GM19238 (cell line): ENCODE measurements at regions not wholly inside any gene's neighbourhood (a gene's known extent, or its start where the extent isn't known, plus 50 kb on each side); places are given as distances from the start of the nearest gene placed in this dataset.
"Not testable (repeated sequence)": the region's sequence is repeated elsewhere in the genome, so short reads cannot be mapped to it uniquely, and the experiment has no call there.

Experiments
- DNase-seq: peaks from one replicate; pipeline ENCODE4 v3.0.0; 2011; ENCODE audit warnings: low spot score; ENCODE audit not compliant: insufficient read length

DNA sequence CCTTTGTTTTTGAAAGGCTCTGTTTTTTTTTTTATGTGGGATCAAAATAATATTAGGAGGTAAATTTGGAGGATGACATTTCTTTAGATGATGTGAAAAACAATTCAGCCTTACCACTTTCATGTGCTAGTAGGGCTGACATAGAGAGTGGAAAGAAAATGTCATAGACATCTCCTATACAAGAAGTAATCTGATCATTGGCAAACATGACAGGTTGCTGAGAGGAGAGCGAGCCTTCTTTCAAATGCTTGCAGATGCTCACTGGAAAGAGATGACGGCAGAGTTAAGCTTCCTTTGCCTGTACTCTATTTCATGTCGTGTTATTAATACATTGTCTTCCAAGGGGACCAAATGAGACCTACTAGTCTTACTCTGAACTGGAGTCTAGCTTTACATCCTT, 160.1 kb upstream of the DAP start:
- DNase-seq: no peak

- no peak for DNase-seq
Measured at GRCh38 chr5:10920400-10920799, 159.4 kb upstream of the DAP start.

GRCh38 chr5:10914741-10915480, 153.9 kb upstream of the DAP start:
- DNase-seq: no peak

- DNase-seq: no peak
Measured at GRCh38 chr5:10913841-10914240, 152.8 kb upstream of the DAP start.

DNA sequence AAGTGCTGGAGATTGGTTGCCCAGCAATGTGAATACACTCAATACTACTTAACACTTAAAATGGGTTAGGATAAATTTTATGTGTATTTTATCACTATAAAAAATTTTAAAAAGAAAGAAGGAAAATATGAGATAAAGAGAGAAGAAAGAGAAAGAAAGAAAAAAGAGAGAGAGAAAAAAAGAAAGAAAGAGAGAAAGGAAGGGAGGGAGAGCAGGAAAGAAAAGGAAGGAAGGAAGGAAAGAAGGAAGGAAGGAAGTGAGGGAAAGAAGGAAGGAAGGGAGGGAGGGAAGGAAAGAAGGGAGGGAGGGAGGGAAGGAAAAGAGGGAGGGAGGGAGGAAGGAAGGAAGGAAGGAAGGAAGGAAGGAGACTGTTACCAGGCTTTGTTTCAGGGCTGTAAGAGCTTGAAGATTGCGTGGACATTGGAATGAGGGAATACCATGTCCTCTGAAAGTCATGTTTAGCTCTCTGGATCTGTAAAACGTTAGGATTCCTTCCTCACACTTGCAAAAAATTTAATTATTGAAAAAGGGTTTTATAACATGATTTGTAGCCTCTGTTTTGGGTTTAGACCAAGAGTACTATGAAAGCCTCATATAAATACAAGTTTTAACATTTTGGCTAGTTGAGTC, 152.3 kb upstream of the DAP start:
- no peak for DNase-seq

GRCh38 chr5:10912435-10912834, 151.4 kb upstream of the DAP start:
- DNase-seq: no peak

- no peak for DNase-seq
Measured at GRCh38 chr5:10910261-10910660, 149.2 kb upstream of the DAP start.

GRCh38 chr5:10904862-10905432, 143.9 kb upstream of the DAP start:
- no peak for DNase-seq

DNA sequence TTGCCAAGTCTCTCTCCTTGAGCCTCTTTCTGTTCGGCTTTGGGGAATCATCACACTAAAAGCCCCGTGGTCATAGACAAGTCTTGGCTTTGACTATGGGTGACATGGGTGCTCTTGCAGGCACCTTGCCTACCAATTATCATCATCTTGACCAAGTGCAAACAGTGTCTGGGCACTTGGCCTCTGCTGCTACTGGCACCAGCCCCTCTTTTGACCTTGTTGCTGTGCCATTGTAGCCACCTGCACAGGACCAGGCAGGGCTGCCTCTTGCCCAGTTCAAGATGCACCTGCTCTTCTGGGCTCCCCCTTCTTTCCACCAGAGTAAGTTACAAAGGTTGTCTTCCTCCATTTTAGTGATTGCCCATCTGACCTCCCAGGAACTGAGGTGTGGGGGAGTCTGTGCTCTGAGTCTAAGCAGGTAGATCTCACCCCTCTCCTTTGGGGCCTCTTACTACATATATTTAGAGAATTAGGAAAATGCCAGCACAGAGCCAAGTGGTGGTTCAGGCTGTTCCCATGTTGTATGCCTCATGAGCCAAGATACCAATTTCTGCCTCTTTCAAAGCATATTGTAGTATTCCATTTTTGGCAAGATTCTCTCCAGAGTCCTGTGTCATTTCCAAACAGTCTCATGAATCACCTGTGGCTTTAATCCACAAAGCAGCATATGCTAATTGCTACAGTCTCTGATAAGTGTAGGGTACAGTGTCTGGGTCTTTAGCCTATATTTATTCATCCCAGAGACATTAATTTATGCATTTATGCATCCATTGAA, 142.9 kb upstream of the DAP start:
- no peak for DNase-seq

- no peak for DNase-seq
Measured at GRCh38 chr5:10902145-10902544, 141.1 kb upstream of the DAP start.

DNA sequence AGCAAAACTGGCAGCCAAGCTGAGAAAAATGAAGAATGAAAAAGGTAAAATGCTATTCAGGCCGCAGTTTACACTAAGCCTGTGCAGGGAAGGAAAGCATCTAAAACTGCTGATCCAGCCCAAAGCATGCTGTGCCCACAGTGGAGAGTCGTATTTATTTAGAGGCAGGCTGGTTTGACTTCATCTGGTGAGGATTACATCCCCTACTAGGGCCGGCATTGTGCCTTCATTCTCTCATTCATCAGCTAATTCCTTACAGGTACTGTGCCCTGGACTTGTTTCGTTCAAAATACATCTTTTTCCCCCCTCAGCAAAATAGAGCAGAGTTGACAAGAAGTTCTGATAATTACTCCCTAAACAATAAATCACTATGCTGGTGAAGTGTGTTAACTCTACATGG, 137.5 kb upstream of the DAP start:
- no peak for DNase-seq

- DNase-seq: no peak
Measured at GRCh38 chr5:10896016-10896415, 135.0 kb upstream of the DAP start.

GRCh38 chr5:10894445-10895054, 133.5 kb upstream of the DAP start:
- no peak for DNase-seq

DNA sequence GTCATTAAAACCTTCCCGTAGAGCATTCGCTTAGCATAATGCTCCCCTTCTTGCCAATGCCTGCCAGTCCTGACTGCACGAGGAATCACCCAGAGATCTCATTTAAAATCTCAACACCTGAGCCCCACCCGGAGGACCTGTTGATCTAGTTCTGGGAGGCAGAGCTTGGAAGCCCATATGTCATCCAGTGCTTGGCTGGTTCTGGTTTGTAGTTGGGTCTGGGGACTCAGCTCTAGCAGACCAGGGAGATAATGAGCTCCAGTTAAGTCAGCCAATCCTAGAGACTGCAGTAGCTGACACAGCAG, 131.8 kb upstream of the DAP start:
- no peak for DNase-seq

DNA sequence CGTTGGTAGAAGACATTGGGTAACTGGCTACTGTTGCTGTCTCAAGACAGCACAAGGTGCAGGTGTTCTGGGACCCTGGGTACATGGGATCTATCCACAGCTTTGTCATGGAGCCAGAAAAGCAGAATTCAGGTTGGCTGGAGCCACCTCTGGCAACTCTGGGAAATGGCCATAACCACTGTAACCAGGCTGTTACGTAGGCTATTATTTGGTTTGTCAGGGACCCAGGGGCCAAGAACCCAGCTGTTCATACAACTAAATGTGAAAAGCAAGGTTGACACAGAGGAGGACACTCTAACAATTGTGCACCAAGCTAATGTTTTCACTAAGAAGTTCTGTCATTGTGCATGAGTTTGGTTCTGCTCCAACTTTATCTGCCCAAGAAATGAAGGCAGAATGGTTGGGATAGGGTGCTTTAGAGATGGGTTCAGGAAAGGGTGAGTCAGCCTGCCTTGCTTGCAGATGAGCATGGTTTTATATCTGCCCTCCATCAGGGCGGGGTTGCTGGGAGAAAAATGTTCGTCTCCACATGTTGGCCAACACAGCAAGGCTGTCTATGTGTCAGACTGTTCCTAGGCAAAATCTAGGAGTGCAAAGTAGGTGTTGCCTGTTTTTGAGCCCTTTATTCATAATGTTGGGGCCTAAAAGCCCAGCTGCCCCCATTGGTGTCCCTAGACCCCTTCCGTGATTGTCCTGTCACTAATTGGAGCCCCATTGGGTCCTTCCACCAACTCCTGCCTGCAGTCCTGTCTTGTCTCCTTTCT, 131.3 kb upstream of the DAP start:
- no peak for DNase-seq

- DNase-seq: no peak
Measured at GRCh38 chr5:10891193-10891592, 130.2 kb upstream of the DAP start.

DNA sequence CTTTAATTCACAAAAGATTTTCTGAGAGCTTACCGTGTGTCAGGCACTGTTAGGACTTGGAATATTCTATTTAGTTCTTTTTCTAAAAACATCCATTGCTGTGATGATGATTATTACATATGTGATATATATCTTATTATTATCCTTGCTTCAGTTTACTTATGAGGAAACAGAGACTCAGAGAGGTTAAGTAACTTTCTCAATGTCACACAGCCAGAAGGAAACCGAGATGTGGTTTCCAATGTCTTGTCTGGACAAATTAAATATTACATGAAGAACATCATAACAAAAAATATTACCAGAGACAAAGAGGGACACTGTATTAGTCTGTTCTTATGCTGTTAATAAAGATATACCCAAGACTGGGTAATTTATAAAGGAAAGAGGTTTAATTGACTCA, 125.5 kb upstream of the DAP start:
- DNase-seq: no peak

DNA sequence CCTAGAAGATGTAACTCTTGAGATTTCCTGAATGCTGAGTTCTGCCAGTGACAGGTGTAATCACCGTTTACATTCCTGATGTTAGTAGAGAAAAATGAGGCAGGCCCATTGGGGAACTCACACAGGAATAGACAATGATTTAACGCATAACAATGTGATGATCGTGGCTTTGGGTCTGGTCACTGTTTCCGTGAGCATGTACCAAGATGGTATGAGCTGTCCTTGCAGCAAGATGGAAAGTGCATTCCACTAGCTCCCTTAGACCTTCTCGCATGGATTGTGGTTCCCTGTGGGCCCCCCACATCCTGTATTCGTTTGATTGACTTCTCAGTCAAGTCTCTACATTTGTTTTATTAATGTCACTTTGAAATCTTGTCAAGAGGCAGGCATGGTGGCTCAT, 124.0 kb upstream of the DAP start:
- no peak for DNase-seq

DNA sequence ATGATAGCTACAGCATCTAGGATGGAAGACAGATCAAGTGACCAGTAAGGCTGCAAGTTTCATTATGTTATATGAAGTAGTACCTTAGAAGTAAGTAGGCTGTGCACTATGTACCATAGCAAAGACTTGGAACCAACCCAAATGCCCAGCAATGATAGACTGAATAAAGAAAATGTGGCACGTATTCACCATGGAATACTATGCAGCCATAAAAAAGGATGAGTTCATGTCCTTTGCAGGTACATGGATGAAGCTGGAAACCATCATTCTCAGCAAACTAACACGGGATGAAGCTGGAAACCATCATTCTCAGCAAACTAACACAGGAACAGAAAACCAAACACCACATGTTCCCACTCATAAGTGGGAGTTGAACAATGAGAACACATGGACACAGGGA, 122.9 kb upstream of the DAP start:
- not testable (repeated sequence) for DNase-seq

DNA sequence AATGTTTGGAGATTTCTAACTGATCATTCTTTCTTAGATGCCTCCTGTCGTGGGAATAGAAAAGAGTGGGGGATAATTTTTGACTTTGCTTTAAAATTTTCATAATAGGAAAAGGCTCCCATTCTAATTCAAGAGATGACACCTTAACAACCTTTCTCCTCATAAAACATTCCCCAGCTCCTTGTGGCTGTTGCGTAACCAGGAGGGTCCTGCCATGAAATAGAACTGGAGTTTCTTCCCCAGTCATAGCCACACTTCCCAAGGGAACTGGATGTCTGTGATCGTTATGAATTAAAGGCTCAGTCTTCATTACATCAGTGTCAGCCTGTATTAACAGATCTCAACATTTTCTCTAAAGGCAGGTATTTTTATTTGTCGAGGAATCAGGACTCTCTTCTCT, 119.9 kb upstream of the DAP start:
- DNase-seq: no peak

- not testable (repeated sequence) for DNase-seq
Measured at GRCh38 chr5:10876996-10877395, 116.0 kb upstream of the DAP start.
